HEK293T (cell line): ENCODE measurements at regions not wholly inside any gene's neighbourhood (a gene's known extent, or its start where the extent isn't known, plus 50 kb on each side); places are given as distances from the start of the nearest gene placed in this dataset.

ENCODE experiments used
- FOXK2 ChIP-seq: fragments of 450-650 bp; IDR thresholded peaks from 2 replicates; pipeline ENCODE4 v1.6.1; 2016; ENCODE audit warnings: mild to moderate bottlenecking
- HDGF ChIP-seq: fragments of 450-650 bp; IDR thresholded peaks from 2 replicates; pipeline ENCODE4 v1.6.1; 2017; ENCODE audit warnings: antibody characterized with exemption, borderline replicate concordance
- PKNOX1 ChIP-seq: fragments of 450-650 bp; IDR thresholded peaks from 2 replicates; pipeline ENCODE4 v1.6.1; 2016
- SP1 ChIP-seq: fragments of 450-650 bp; IDR thresholded peaks from 2 replicates; pipeline ENCODE4 v1.6.1; 2017

- TF ChIP-seq PKNOX1 (no peak), FOXK2 (no peak), SP1 (no peak), HDGF (no peak)
Observed at GRCh38 chr2:156702541-156702940, 266.4 kb downstream of the GPD2 start.
